ENCODE measurements at regions not wholly inside any gene's neighbourhood (a gene's known extent, or its start where the extent isn't known, plus 50 kb on each side); places are given as distances from the start of the nearest gene placed in this dataset.

GRCh38 chrX:63529961-63530360 is 178.8 kb upstream of the SPIN4 start:
- TF ChIP-seq CTCF (conservative IDR thresholded peaks at IDR 0.05) = no peak
- no peak for TF ChIP-seq EZH2 (IDR thresholded peaks at IDR 0.05; ENCODE audit: low read depth)

All from PC-9 (cell line).